Progenitor cell of endocrine pancreas (in vitro differentiated cells): ENCODE measurements at regions not wholly inside any gene's neighbourhood (a gene's known extent, or its start where the extent isn't known, plus 50 kb on each side); places are given as distances from the start of the nearest gene placed in this dataset.

ENCODE experiments used
- DNase-seq: peaks from one replicate; pipeline ENCODE4 v3.0.0; 2021; ENCODE audit warnings: low spot score; ENCODE audit not compliant: unreplicated experiment
- H3K27ac Mint-ChIP-seq: 2 replicates; pipeline ENCODE4 v1.8.0; 2021; ENCODE audit warnings: mild to moderate bottlenecking, moderate library complexity, mixed read lengths
- H3K27me3 Mint-ChIP-seq: 2 replicates; pipeline ENCODE4 v1.8.0; 2021; ENCODE audit warnings: mixed read lengths
- H3K36me3 Mint-ChIP-seq: 2 replicates; pipeline ENCODE4 v1.8.0; 2022; ENCODE audit warnings: mixed read lengths; ENCODE audit not compliant: insufficient read depth
- H3K4me1 Mint-ChIP-seq: 2 replicates; pipeline ENCODE4 v1.8.0; 2021; ENCODE audit warnings: low read depth, mixed read lengths
- H3K4me3 Mint-ChIP-seq: 2 replicates; pipeline ENCODE4 v1.8.0; 2021; ENCODE audit warnings: low read depth, mild to moderate bottlenecking, moderate library complexity, mixed read lengths
- H3K9me3 Mint-ChIP-seq: 2 replicates; pipeline ENCODE4 v1.8.0; 2021; ENCODE audit warnings: low read depth, mixed read lengths
- CTCF ChIP-seq: fragments of 200-600 bp; sonication (generic); IDR thresholded peaks from one replicate; pipeline ENCODE4 v1.5.0; 2021; ENCODE audit warnings: antibody characterized with exemption, mild to moderate bottlenecking; ENCODE audit not compliant: unreplicated experiment

- H3K36me3 Mint-ChIP-seq: no peaks in the 10 kb centered on the region
- H3K9me3 Mint-ChIP-seq: no peaks in the 10 kb centered on the region
- no peak overlapping the region for H3K27ac Mint-ChIP-seq
- TF ChIP-seq CTCF: no peak
- no peak overlapping the region for H3K4me3 Mint-ChIP-seq
- peaks cover 92% of the 10 kb centered on the region for H3K27me3 Mint-ChIP-seq
- no peak for DNase-seq
- H3K4me1 Mint-ChIP-seq: peaks cover 2% of the 10 kb centered on the region
Observed at GRCh38 chr7:155360495-155361345, 63.0 kb downstream of the INSIG1 start.

- no peak overlapping the region for H3K27ac Mint-ChIP-seq
Observed at GRCh38 chr7:155361346-155361680, 63.6 kb downstream of the INSIG1 start.

GRCh38 chr7:155361947-155362346, 64.3 kb downstream of the INSIG1 start:
- no peak for TF ChIP-seq CTCF
- Mint-ChIP-seq H3K4me1 (peaks cover 2% of the 10 kb centered on the region), H3K4me3 (no peak overlapping the region), H3K27me3 (peaks cover 83% of the 10 kb centered on the region), H3K36me3 (no peaks in the 10 kb centered on the region), H3K27ac (no peak overlapping the region), H3K9me3 (no peaks in the 10 kb centered on the region)
- DNase-seq: no peak

More at GRCh38 chr7:155361346-155361680, 63.6 kb downstream of the INSIG1 start:
- Mint-ChIP-seq H3K36me3 (no peaks in the 10 kb centered on the region), H3K27me3 (peaks cover 88% of the 10 kb centered on the region), H3K4me3 (no peak overlapping the region), H3K4me1 (peaks cover 2% of the 10 kb centered on the region), H3K9me3 (no peaks in the 10 kb centered on the region)
- no peak for TF ChIP-seq CTCF
- no peak for DNase-seq

GRCh38 chr7:155362380-155363145, 64.9 kb downstream of the INSIG1 start:
- H3K27ac Mint-ChIP-seq: no peak overlapping the region
- no peak for DNase-seq
- H3K4me1 Mint-ChIP-seq: peaks cover 2% of the 10 kb centered on the region
- H3K4me3 Mint-ChIP-seq: no peak overlapping the region
- peaks cover 77% of the 10 kb centered on the region for H3K27me3 Mint-ChIP-seq
- no peaks in the 10 kb centered on the region for H3K9me3 Mint-ChIP-seq
- no peak for TF ChIP-seq CTCF
- no peaks in the 10 kb centered on the region for H3K36me3 Mint-ChIP-seq

GRCh38 chr7:155363146-155363539, 65.5 kb downstream of the INSIG1 start:
- Mint-ChIP-seq H3K4me1 (peaks cover 2% of the 10 kb centered on the region), H3K36me3 (no peaks in the 10 kb centered on the region), H3K9me3 (no peaks in the 10 kb centered on the region)

More at GRCh38 chr7:155363146-155363539, 65.5 kb downstream of the INSIG1 start:
- H3K27ac Mint-ChIP-seq: no peak overlapping the region
- H3K4me3 Mint-ChIP-seq: no peak overlapping the region
- no peak for TF ChIP-seq CTCF
- DNase-seq: no peak
- peaks cover 71% of the 10 kb centered on the region for H3K27me3 Mint-ChIP-seq
